H1 (cell line): ENCODE measurements at regions not wholly inside any gene's neighbourhood (a gene's known extent, or its start where the extent isn't known, plus 50 kb on each side); places are given as distances from the start of the nearest gene placed in this dataset.
A peak's percentile ranks its signal among the peaks of the same experiment; 100 is the strongest.

Experiments used
- CTCF ChIA-PET: fragments of 300-600 bp; sonication (Branson Sonifier 250); formaldehyde crosslinking; loops from one replicate; lab custom pipeline; 2021; ENCODE audit not compliant: partially characterized antibody; lab: Charles Lee
- POLR2A ChIA-PET: fragments of 300-600 bp; sonication (Branson Sonifier 250); formaldehyde crosslinking; loops from one replicate; lab custom pipeline; 2021; ENCODE audit warnings: inconsistent platforms; ENCODE audit not compliant: partially characterized antibody; lab: Charles Lee
- DNase-seq, 2 experiments: peaks; one replicate each; pipeline versions ENCODE4 v3.0.0 to v3.0.0-alpha.2; 2010 to 2022; ENCODE audit warnings: low spot score in 2 of 2, low read depth in 1 of 2, mixed read lengths in 1 of 2
- FAIRE-seq: peaks from 2 replicates; lab custom pipeline; 2011; peaks lifted over from hg19 to GRCh38; lab: Jason Lieb, UNC
- H2AFZ ChIP-seq: 2 replicates; pipeline ENCODE4 v1.8.1; 2012; ENCODE audit warnings: low read length, inconsistent platforms
- H2AK5ac ChIP-seq: 2 replicates; pipeline ENCODE4 v1.6.1; 2013; ENCODE audit warnings: low read depth, low read length
- H2BK120ac ChIP-seq: replicated peaks from 2 replicates; pipeline ENCODE3; 2013; ENCODE audit warnings: low read depth, low read length, inconsistent platforms
- H2BK12ac ChIP-seq: 2 replicates; pipeline ENCODE4 v1.6.1; 2013; ENCODE audit warnings: low read depth, low read length
- H2BK15ac ChIP-seq: 2 replicates; pipeline ENCODE4 v1.6.1; 2013; ENCODE audit warnings: low read length
- H2BK20ac ChIP-seq: 2 replicates; pipeline ENCODE4 v1.6.1; 2013; ENCODE audit warnings: low read length
- H2BK5ac ChIP-seq: 2 replicates; pipeline ENCODE4 v1.6.1; 2013; ENCODE audit warnings: low read depth, low read length
- H3K14ac ChIP-seq: 2 replicates; pipeline ENCODE4 v1.6.1; 2013; ENCODE audit warnings: inconsistent platforms; ENCODE audit not compliant: insufficient read length
- H3K18ac ChIP-seq: 2 replicates; pipeline ENCODE4 v1.6.1; 2013; ENCODE audit warnings: low read length; ENCODE audit errors: extremely low read depth
- H3K23ac ChIP-seq: 2 replicates; pipeline ENCODE4 v1.6.1; 2013; ENCODE audit warnings: inconsistent platforms; ENCODE audit not compliant: insufficient read length
- H3K23me2 ChIP-seq: 2 replicates; pipeline ENCODE4 v1.6.1; 2013; ENCODE audit warnings: low read depth, low read length
- H3K27ac ChIP-seq: 2 replicates; pipeline ENCODE4 v1.6.1; 2011; ENCODE audit warnings: low read depth, low read length, inconsistent platforms
- H3K27me3 ChIP-seq, 4 experiments: replicated peaks in 1 of 4; 1 replicate in 1 of 4; 2 replicates in 3 of 4; pipeline versions ENCODE4 v1.6.1 to v1.8.1; 2011 to 2013; ENCODE audit warnings: low read length in 3 of 4, mild to moderate bottlenecking in 3 of 4, inconsistent platforms in 2 of 4, mixed read lengths in 2 of 4, moderate library complexity in 1 of 4; ENCODE audit not compliant: control insufficient read depth in 3 of 4, insufficient read depth in 3 of 4; ENCODE audit errors: extremely low read depth in 1 of 4
- H3K36me3 ChIP-seq, 4 experiments: 2 replicates each; pipeline versions ENCODE4 v1.6.1 to v1.8.1; 2011 to 2013; ENCODE audit warnings: mild to moderate bottlenecking in 4 of 4, low read length in 3 of 4, moderate library complexity in 2 of 4, control low read depth in 1 of 4, inconsistent platforms in 1 of 4; ENCODE audit not compliant: insufficient read depth in 4 of 4, control insufficient read depth in 2 of 4
- H3K4ac ChIP-seq: replicated peaks from 2 replicates; pipeline ENCODE3; 2013; ENCODE audit warnings: low read length, low read depth, mixed read lengths, inconsistent platforms; ENCODE audit not compliant: insufficient read length
- H3K4me1 ChIP-seq, 4 experiments: replicated peaks in 1 of 4; 1 replicate in 1 of 4; 2 replicates in 3 of 4; pipeline versions ENCODE4 v1.6.1 to v1.8.1; 2011 to 2013; ENCODE audit warnings: low read length in 3 of 4, inconsistent platforms in 2 of 4, mixed read lengths in 1 of 4; ENCODE audit not compliant: insufficient read depth in 4 of 4, control insufficient read depth in 3 of 4
- H3K4me2 ChIP-seq, 2 experiments: 2 replicates each; pipeline versions ENCODE4 v1.6.1 to v1.8.1; 2011 to 2013; ENCODE audit warnings: low read depth in 2 of 2, low read length in 2 of 2, control low read depth in 1 of 2, inconsistent platforms in 1 of 2, mild to moderate bottlenecking in 1 of 2; ENCODE audit not compliant: insufficient read depth in 1 of 2
- H3K4me3 ChIP-seq, 4 experiments: fragments of 200-600, 300-600 bp in 1 of 4; sonication (generic), shearing (Covaris generic), sonication (Bioruptor Twin) in 1 of 4; 2 replicates each; pipeline versions ENCODE4 v1.5.1 to v1.8.1; 2011 to 2016; ENCODE audit warnings: low read length in 4 of 4, low read depth in 3 of 4, control low read depth in 2 of 4, inconsistent platforms in 2 of 4, mild to moderate bottlenecking in 2 of 4, mixed read lengths in 1 of 4, moderate library complexity in 1 of 4; ENCODE audit not compliant: insufficient read depth in 2 of 4; ENCODE audit errors: extremely low read depth in 1 of 4
- H3K56ac ChIP-seq: replicated peaks from 2 replicates; pipeline ENCODE3; 2013; ENCODE audit warnings: low read depth, mild to moderate bottlenecking, mixed read lengths, low read length, inconsistent platforms; ENCODE audit not compliant: insufficient read length
- H3K79me1 ChIP-seq: 2 replicates; pipeline ENCODE4 v1.6.1; 2013; ENCODE audit warnings: low read depth, low read length, control low read depth
- H3K79me2 ChIP-seq, 2 experiments: 2 replicates each; pipeline versions ENCODE4 v1.6.1 to v1.8.1; 2012 to 2013; ENCODE audit warnings: low read length in 2 of 2, mild to moderate bottlenecking in 2 of 2, inconsistent platforms in 1 of 2; ENCODE audit not compliant: insufficient read depth in 2 of 2, control insufficient read depth in 1 of 2
- H3K9ac ChIP-seq, 4 experiments: replicated peaks in 1 of 4; 1 replicate in 1 of 4; 2 replicates in 3 of 4; pipeline versions ENCODE4 v1.6.1 to v1.8.1; 2011 to 2013; ENCODE audit warnings: low read depth in 3 of 4, low read length in 3 of 4, control low read depth in 2 of 4, mild to moderate bottlenecking in 2 of 4, moderate library complexity in 2 of 4, inconsistent platforms in 1 of 4; ENCODE audit errors: extremely low read depth in 1 of 4
- H3K9me3 ChIP-seq, 2 experiments: 2 replicates each; pipeline versions ENCODE4 v1.6.1 to v1.8.1; 2012 to 2013; ENCODE audit warnings: mild to moderate bottlenecking in 2 of 2, moderate library complexity in 2 of 2, control low read depth in 1 of 2, inconsistent platforms in 1 of 2, low read depth in 1 of 2, low read length in 1 of 2, mixed read lengths in 1 of 2; ENCODE audit not compliant: insufficient read depth in 2 of 2
- H4K20me1 ChIP-seq, 2 experiments: replicated peaks in 1 of 2; 2 replicates each; pipeline versions ENCODE3 to v1.8.1; 2011 to 2013; ENCODE audit warnings: inconsistent platforms in 2 of 2, low read length in 2 of 2, mild to moderate bottlenecking in 1 of 2; ENCODE audit not compliant: insufficient read depth in 2 of 2, control insufficient read depth in 1 of 2
- H4K5ac ChIP-seq: 2 replicates; pipeline ENCODE4 v1.6.1; 2013; ENCODE audit warnings: low read length, low read depth, mixed read lengths, inconsistent platforms; ENCODE audit not compliant: insufficient read length
- H4K8ac ChIP-seq: 2 replicates; pipeline ENCODE4 v1.8.0; 2013; ENCODE audit warnings: mild to moderate bottlenecking, moderate library complexity, low read length, inconsistent platforms; ENCODE audit not compliant: insufficient read depth; ENCODE audit errors: extremely low read depth
- H4K91ac ChIP-seq: replicated peaks from 2 replicates; pipeline ENCODE3; 2013; ENCODE audit warnings: low read length, mixed read lengths, inconsistent platforms; ENCODE audit not compliant: insufficient read length
- SIRT6 ChIP-seq: IDR thresholded peaks from one replicate; pipeline ENCODE4 v1.7.1; 2012; ENCODE audit warnings: low read length, inconsistent platforms
- WGBS, 2 experiments: shearing (Covaris generic) in 1 of 2; methylation state at CpG; one replicate each; pipeline versions ENCODE4 v1.1.6 to v1.1.7; 2013 to 2015; ENCODE audit warnings: low lambda C conversion rate in 2 of 2, mixed read lengths in 2 of 2, inconsistent platforms in 1 of 2, low coverage in 1 of 2, missing lambda C conversion rate in 1 of 2; ENCODE audit not compliant: insufficient replicate concordance in 2 of 2, insufficient coverage in 1 of 2, insufficient read length in 1 of 2; ENCODE audit errors: extremely low coverage in 1 of 2, missing lambda C conversion rate in 1 of 2; 5-methylcytosine and 5-hydroxymethylcytosine counted together

DNA sequence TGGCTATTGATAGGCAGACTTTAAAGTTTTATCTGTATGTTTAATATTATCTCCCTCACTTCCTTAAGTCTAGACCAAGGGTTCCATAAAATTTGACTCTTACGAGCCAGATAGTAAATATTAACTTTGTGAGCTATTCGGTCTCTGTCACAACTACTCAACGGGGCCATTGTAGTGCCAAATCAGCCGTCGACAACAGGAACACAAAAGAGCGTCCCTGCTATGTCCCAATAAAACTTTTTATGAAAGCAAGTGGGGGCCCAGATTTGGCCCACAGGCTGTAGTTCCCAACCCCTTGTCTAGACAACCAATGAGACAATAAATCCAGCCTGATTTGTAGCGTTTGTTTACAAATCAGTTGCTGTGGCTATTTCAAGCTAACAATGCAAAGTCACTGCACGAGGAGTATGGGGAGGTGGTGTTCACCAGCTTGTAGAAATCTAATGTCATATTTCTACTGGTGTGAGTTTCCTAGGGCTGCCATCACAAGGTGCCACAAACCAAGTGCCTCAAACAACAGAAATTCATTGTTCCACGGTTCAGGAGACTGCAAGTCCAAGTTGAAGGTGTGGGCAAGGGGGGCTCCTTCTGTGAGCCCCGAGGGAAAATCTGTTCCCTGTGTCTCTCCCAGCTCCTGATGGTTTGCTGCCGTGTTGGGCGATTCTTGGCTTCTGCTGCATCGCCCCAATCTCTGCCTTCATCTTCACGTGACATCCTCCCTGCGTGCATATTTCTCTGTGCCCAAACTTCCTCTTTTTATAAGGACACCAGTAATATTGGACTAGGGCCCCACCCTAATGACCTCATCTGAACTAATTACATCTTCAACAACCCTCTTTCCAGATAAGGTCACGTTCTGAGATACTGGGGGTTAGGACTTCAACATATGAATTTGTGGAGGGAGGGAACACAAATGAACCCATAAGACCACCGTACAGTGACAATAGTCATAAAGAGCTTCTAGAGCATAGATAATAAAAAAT is 356.0 kb upstream of the JARID2 start:
- DNase-seq (no peak), FAIRE-seq (no peak)
- ChIA-PET POLR2A (interaction anchor here (0.6 to 1.2 kb wide), 2 partner anchors 13 to 276 kb away, joined by 3 to 4 read pairs; no protein-coding TSS in a partner anchor), CTCF (interaction anchor here (0.5 to 1.6 kb wide), 2 partner anchors 51 to 101 kb away, joined by 3 to 5 read pairs; no protein-coding TSS in a partner anchor)
- Histone ChIP-seq H3K27me3 (no peaks in the 10 kb centered on the region), H4K20me1 (no peaks in the 10 kb centered on the region), H3K79me1 (peaks cover 12% of the 10 kb centered on the region), H3K4me3 (no peak overlapping the region), H4K91ac (no peak overlapping the region), H3K23me2 (no peaks in the 10 kb centered on the region), H2BK15ac (no peak overlapping the region), H4K8ac (no peak overlapping the region), H3K18ac (no peak overlapping the region), H3K9ac (no peak overlapping the region), H2AFZ (no peak overlapping the region), H2BK20ac (no peak overlapping the region; the same call in 1 of the 2 replicates), H3K4ac (no peak overlapping the region), H2AK5ac (0 out of 2 replicates have a peak overlapping the region, but pooled peaks have one; percentile 55), H3K14ac (no peak overlapping the region), H3K79me2 (peaks cover 3% of the 10 kb centered on the region in 2 experiments; a peak in 2 of 4 replicates), H3K9me3 (peaks cover 14 to 15% of the 10 kb centered on the region in 2 experiments), H3K27ac (no peak overlapping the region), H3K23ac (no peak overlapping the region), H2BK12ac (no peak overlapping the region), H3K56ac (no peak overlapping the region), H2BK5ac (no peak overlapping the region), H4K5ac (no peak overlapping the region), H2BK120ac (no peak overlapping the region), H3K4me1 (no peaks in the 10 kb centered on the region), H3K36me3 (peaks cover 0 to 3% (median 1%) of the 10 kb centered on the region in 4 experiments; a peak in 1 of 8 replicates), H3K4me2 (no peak overlapping the region)
- WGBS, 2 experiments, result 93% methylated on average over 17 of the region's 17 CpGs; no CpG with 5 or more reads in 1 of the 2 experiments
- no peak for TF ChIP-seq SIRT6
